HG03571 (cell line): ENCODE measurements at regions not wholly inside any gene's neighbourhood (a gene's known extent, or its start where the extent isn't known, plus 50 kb on each side); places are given as distances from the start of the nearest gene placed in this dataset.

Experiments used
- ATAC-seq: cut with Tn5 transposase; IDR thresholded peaks from one replicate; pipeline ENCODE4 v1.9.1; 2021; ENCODE audit not compliant: unreplicated experiment

GRCh38 chr14:104290058-104290667, 151.8 kb downstream of the KIF26A start:
- no peak for ATAC-seq

DNA sequence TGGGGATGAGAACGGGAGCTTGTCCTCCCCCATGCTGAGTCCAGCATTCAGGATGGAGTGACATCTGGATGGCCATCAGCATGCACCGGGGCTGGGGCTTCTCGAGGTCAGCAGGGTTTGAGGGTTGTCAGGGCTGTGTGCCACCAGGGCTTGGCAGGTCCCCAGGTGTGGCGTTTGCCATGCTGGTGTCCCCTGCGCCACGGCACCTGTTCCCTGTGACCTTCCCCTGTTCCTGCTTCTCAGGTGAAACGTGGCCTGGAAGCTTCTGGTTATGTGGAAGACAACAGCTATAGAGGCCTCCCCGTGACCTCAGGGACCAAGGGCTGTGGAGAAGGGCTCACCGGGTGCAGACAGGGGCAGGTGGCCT, 152.4 kb downstream of the KIF26A start:
- ATAC-seq: no peak

DNA sequence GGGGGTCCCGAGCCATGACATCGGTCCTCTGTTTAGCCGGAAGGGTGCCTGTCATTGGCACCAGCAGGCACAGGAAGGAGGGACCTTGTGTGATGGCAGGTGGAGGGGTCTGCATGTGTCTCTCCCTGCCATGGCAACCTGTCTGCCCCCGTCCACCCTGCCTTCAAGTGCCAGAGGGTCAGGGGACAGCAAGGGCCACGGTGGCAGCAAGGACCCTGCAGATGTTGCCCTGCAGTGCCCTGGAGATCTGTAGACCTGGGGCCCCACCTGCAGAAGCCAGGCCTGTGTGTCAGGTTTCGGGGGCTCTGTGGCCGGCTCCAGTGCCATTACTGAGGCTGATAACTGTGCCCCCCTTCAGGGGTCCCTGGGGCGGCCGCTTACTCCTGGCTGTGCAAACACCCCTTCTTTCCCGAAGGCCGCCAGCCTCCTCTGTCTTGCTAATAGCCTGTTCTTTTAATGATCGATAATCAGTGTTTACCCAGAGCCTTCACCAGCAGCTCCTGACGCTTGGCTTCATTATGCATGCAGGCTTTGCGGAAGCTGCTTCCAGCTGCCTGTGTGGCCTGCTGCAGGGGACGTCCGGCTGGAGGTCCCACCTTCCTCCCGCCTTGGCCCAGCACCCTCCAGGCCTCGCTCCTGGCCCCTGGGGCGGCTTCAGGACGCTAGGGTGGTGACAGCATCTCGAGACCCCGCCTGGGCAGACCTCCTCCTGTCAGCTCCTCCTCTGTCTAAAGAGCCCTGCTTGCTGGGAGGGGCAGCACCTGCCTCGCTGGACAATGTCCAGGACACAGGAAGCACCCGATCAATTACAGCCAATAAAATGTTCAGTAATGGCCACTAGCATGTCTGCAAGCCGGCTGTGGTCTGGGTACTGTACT, 153.0 kb downstream of the KIF26A start:
- no peak for ATAC-seq

DNA sequence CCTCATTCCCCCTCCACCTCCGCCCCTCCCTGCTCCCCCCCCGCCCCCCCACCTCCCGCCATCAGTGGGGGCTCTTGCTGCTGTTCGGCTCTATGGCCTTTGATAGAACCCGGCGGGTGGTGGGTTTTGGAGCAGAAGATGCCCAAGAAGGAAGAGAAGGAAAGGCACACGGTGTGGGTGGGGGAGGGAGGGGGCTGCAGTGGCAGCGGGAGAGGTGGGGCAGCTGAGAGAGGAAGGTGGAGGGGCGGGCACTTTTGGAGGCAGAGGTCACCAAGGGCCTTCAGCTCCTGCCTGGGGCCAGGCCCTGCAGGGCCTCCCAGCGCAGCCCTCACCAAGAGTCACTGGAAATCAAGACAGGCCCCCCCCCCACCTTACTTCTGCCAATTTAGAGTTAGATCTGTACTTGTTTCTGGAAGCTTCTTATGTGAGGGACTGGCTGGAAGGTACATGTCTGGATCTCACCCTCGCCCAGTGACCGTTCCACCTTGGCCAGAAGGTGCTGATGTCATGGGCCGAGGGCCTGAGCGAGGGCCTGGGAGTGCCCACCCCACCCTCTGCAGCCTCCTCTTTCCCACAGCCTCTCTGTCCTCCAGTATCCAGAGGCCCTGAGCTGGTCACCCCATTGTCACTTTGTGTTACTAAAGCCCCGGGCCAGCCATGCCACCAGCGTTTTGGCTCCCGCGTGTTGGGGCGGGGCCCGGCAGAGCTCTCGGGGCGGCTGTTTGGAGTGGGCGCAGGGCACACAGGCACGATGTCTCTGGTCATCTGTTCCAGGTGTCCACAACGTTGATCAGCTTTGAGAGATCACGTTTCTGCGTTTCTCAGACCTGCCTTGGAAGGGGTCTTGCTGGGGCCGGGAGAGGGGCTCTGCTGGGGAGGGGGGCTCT, 153.9 kb downstream of the KIF26A start:
- ATAC-seq: no peak

- ATAC-seq: no peak
Observed at GRCh38 chr14:104293231-104293841, 154.9 kb downstream of the KIF26A start.

DNA sequence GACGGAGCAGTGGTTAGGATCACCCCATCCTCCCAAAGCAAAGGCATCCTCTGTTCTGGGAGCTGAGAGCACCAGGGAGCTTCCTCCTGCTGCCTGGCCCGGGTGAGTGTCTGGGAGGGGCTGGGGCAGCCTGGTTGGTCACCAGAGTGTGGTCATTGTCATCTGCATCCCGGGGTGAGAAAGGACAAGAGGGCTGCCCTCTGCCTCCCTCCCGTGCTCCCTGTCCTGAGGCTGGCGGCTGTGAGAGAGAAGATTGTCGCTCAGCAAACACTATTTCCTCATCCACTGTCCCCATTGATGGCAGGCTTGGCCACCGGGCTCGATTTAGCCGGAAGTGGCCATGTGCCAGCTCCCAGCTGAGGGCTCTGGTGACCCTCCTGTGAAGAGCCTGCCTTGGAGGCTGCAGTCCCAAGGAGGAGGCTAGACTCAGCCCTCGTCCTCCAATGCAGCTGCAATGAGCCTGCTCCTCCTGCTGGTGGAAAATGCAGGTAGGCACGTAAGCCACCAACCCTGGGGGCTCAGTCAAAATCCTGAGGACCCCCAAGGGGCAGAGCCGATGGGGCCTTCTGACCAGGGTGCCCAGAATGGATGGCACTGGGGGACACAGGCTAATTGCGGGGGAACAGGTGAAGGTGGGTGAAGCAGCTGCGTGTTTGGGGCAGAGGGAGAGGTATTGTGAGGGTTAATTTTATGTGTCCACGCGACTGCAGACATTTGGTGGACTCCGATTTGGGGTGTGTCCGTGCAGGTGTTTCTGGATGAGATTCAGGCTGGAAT, 155.7 kb downstream of the KIF26A start:
- ATAC-seq: no peak

DNA sequence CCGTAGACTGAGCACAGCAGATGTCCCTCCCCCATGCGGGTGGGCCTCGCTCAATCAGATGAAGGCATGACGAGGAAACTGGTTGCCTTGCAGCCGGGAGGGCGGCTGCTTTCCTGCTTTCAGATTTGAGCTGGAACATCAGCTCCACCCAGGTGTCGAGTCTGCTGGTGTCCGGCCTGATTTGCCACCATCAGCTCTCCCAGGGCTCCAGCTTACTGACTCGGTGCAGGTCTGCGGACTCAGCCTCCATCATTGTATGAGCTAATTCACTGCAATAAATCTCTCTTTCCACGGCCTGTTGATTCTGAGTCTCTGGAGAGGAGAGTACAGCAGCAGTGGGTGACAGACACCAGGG, 156.2 kb downstream of the KIF26A start:
- ATAC-seq: no peak

GRCh38 chr14:104294983-104295680, 156.7 kb downstream of the KIF26A start:
- no peak for ATAC-seq

DNA sequence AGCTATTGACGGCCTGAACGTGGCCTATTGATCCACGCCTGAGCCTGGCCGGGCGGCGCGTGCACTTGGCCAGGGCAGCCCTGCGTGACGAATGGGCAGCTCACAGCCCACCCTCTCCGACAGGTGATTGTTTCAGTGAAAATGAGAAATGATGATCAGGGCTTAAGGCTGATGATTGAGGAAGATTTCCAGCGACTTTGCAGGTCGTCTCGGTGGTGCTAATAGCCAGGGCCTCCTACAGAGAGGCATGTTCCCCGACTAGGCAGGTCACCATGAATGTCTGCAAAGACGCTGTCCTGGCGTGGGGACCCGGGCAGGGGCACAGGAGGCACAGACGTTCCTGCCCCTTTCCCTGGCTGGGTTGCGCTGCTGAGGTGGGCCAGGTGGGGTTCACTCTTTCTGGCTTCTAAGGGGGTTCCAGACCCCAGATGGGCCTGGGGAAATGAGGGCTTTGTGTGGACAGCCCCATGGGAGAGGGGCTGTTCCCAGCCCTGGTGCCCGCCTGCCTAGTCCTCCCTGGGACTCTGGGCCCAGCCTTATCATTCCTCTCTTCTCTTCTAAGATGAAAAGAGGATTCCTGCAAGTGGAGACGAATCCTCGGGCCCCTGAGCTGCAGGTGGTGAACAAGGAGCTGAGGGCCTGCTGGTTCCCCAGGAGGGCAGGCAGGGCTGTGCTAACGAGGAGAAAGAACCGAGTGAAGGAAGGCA, 157.4 kb downstream of the KIF26A start:
- no peak for ATAC-seq

DNA sequence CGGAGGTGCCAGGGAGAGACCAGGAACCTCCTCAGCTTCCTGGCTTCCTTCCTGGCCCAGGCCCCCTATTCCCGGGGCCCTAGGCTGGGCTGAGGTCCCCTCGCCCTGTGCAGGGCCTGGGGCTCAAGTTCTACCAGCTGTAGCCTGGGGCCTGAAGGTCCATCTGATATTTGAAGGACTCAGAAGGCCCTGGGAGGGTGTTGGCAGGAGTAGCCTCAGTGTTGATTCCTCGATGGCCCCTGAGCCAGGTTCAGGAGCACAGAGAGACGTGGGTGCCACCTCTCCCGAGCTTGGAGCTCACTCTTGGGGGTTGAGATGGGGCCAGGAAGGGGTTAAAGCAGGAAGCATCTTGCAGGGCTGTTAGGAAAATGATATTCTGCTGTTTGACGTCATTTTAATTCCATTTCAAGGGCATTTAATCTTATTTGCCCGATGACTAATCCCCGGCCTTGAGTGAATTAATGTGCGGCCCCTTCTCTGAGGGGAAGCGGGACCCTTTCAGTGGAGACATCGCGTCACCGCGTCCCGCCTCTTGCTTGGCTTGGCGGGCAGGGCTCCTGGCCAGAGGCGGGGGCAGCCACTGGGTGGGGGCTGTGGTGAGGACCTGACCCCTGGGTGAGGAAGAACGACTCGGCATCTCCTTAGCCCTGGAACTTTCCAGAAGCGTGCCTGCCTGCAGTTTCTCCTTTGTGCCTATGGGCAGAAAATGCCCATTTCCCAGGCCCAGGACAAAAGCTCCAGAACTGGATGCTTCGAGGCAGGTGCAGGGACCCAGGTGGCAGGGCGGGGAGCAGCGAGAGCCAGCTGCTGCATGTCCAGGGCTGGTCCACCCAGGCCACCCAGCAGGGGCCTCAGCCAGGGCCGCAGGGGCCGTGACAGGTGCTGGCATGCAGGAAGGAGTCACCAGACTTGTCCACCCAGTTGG, 158.3 kb downstream of the KIF26A start:
- ATAC-seq: no peak

GRCh38 chr14:104297313-104297704, 158.9 kb downstream of the KIF26A start:
- no peak for ATAC-seq

- no peak for ATAC-seq
Observed at GRCh38 chr14:104297721-104298401, 159.5 kb downstream of the KIF26A start.

GRCh38 chr14:104298458-104298857, 160.1 kb downstream of the KIF26A start:
- no peak for ATAC-seq

DNA sequence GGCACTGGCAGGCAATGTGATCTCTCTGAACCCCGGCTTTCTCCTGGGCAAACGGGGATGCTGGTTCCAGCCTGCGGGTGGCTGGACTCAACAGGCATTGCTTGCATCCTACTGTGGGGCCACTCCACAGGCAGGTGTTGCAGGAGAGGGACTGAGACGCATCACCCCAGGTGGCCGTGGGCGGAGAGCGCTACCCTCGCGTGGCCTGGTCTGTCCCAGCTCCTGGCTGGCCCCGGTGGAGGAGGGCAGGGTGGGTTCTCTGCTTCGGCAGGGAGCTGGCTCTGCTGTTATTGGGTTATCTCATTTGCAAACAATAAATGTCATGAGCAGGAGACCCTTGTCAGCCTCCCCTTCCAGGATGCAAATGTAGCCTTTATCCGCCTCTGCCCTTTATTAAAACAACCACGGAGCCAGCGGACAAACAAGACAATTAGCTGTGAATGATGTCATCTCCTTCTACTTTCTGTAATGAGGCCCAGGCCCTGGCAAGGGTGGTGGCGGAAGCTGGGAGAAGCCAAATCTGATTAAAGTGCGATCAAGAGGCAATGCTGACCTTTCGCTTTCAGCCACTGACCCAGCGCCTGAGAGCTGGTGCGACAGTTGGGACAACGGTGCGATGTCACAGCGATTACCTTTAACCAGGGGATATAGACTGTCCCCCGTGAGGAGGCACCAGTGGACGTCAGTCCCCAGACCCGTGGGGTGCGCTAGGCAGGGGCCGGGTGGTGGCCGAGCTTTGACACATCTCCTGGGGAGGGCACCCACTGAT, 161.8 kb downstream of the KIF26A start:
- ATAC-seq: no peak

DNA sequence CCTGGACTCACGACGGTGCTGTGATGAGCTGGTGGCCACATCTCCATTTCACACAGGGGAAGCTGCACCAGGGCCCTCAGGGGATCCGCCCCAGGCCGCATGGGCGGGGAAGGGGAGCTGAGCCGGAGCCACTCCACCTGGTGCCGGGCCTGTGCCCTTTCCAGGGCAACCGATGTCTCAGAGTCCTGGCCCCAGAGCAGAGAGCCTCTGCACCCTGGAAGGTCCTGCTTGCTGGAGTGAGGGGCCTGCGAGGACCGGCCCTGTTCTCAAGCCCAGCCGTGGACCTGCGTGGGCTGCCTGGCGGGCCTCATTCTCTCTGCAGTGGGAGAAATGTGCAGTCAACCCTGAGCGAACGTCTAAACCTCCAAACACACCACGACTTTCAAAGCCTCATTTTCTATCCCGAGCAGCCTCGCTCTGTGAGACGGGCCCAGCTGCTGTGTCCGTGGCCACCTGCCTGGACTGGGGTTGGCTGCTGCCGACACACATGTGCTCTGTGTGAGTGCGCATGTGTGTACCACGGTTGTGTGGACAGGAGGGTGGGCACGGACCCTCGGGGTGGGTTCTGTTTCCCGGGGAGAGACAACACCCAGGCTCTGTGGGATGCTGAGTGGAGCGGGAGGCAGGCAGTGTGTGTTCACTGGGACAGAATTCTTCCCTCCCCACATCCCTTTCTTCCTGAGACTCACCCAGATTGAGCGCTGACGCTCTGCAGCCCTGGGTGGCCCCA, 163.5 kb downstream of the KIF26A start:
- no peak for ATAC-seq

DNA sequence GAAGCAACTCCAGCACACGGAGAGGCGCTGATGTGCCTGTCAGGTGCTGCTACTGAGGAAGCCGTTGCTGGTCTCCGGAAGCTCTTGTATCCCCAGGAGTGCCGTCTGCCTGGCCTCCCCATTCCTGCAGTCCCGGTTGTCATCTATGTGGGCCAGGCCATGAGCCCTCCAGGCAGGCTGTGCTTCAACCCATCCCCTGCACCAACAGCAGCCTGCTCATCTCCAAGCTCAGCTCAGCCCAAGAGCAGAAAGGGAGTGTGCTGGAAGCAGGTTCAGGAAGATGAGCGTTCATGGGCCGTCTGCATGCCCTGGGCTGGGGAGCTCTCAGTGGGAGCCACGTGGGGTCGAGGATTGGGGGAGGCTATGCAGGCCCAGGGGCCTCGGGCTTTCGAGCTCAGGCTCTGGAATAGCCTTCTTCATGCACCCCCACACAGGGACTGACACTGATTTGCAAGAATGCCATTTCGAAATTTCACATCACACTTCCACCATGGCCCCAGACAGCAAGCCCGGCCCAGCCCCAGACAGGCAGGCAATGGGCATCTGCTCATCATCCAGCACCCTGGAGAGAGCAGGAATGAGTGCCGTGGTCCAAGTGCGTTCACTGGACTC, 164.5 kb downstream of the KIF26A start:
- no peak for ATAC-seq
